ACC112 (cell line): ENCODE measurements at regions not wholly inside any gene's neighbourhood (a gene's known extent, or its start where the extent isn't known, plus 50 kb on each side); places are given as distances from the start of the nearest gene placed in this dataset.

ENCODE experiments used
- H2AFZ ChIP-seq: fragments of 200-600 bp; sonication (generic); one replicate; pipeline ENCODE4 v1.6.0; 2017; ENCODE audit warnings: antibody characterized with exemption, low read length; ENCODE audit not compliant: unreplicated experiment
- H3K27ac ChIP-seq: fragments of 200-600 bp; sonication (generic); 2 replicates; pipeline ENCODE4 v1.5.1; 2014; ENCODE audit warnings: low read depth, mild to moderate bottlenecking, antibody characterized with exemption, low read length, moderate library complexity
- H3K27me3 ChIP-seq: fragments of 200-600 bp; sonication (generic); 2 replicates; pipeline ENCODE4 v1.6.1; 2014; ENCODE audit warnings: mild to moderate bottlenecking, antibody characterized with exemption, low read length, moderate library complexity, mixed read lengths; ENCODE audit not compliant: insufficient read depth
- H3K36me3 ChIP-seq: fragments of 200-600 bp; sonication (generic); 2 replicates; pipeline ENCODE4 v1.6.1; 2016; ENCODE audit warnings: mild to moderate bottlenecking, antibody characterized with exemption, low read length, moderate library complexity, mixed read lengths; ENCODE audit not compliant: insufficient read depth
- H3K4me1 ChIP-seq: fragments of 200-600 bp; sonication (generic); one replicate; pipeline ENCODE4 v1.6.1; 2016; ENCODE audit warnings: low read length, mixed read lengths; ENCODE audit not compliant: insufficient read depth, unreplicated experiment, control insufficient read depth
- H3K4me3 ChIP-seq: fragments of 200-600 bp; sonication (generic); 2 replicates; pipeline ENCODE4 v1.5.1; 2014; ENCODE audit warnings: mild to moderate bottlenecking, low read depth, low read length
- H3K79me2 ChIP-seq: fragments of 200-600 bp; sonication (generic); one replicate; pipeline ENCODE4 v1.6.0; 2016; ENCODE audit warnings: low read length; ENCODE audit not compliant: control insufficient read depth, unreplicated experiment, insufficient read depth

GRCh38 chr4:126799416-126799815, 833.3 kb upstream of the INTU start:
- no peak overlapping the region for H3K4me3 ChIP-seq
- H2AFZ ChIP-seq = no peak overlapping the region
- no peaks in the 10 kb centered on the region for H3K36me3 ChIP-seq
- peaks cover 17% of the 10 kb centered on the region for H3K4me1 ChIP-seq
- H3K27me3 ChIP-seq = no peaks in the 10 kb centered on the region
- no peak overlapping the region for H3K27ac ChIP-seq
- H3K79me2 ChIP-seq = no peaks in the 10 kb centered on the region

DNA sequence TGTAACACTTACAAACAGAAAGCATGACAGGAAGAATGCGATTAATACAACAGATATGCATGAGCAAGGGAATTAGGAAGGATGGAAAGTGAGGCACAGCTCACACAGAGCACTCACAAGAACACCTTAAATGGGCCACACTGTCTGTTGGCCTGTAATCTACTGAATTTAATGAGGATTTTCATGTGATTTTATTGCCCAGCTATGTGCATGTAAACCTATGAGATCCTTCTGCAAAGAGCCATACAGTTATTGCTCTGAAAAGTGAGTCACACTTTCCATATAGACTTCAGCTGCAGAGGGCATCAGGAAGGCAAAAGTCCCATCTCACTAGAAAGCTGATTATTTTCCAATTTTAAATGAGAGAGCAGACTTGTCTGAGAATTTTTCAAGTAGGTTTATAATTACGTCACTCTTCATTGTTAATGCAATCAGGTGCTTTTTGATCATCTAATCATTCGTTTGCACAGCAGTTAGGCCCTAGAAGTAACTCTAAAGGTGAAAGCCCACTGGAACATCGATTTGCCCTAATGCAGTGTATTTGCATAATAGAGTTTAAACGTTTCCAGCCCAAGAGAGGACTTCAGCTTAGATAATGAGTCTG, 832.7 kb upstream of the INTU start:
- H2AFZ ChIP-seq = no peak overlapping the region
- H3K27ac ChIP-seq = no peak overlapping the region
- peaks cover 14% of the 10 kb centered on the region for H3K4me1 ChIP-seq
- no peaks in the 10 kb centered on the region for H3K27me3 ChIP-seq
- H3K4me3 ChIP-seq = no peak overlapping the region
- no peaks in the 10 kb centered on the region for H3K36me3 ChIP-seq
- no peaks in the 10 kb centered on the region for H3K79me2 ChIP-seq

GRCh38 chr4:126800575-126801141, 832.1 kb upstream of the INTU start:
- no peak overlapping the region for H3K4me3 ChIP-seq
- H3K36me3 ChIP-seq = no peaks in the 10 kb centered on the region
- H3K79me2 ChIP-seq = no peaks in the 10 kb centered on the region
- H2AFZ ChIP-seq = no peak overlapping the region
- H3K27me3 ChIP-seq = no peaks in the 10 kb centered on the region
- H3K4me1 ChIP-seq = peaks cover 14% of the 10 kb centered on the region
- H3K27ac ChIP-seq = no peak overlapping the region

DNA sequence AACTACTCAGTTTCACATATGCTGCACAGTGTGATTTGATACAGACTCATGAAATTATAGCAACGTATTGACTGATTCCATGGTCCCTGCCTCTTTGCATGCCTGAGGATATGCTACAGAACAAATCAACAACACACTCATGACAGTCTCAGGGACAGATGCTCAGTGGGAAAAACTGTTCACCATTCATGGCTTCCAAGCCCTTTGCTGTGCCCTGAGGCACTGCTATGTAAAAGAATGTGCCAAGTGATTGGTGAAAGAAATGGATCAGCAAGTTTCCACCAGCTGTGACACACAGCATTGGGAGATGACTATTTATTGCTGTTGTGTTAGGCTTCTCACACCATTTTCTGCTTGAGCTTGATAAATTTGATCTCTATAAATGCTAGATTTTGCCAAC, 825.6 kb upstream of the INTU start:
- Histone ChIP-seq H2AFZ (no peak overlapping the region), H3K27ac (no peak overlapping the region), H3K4me1 (no peaks in the 10 kb centered on the region)

GRCh38 chr4:126812076-126812475, 820.7 kb upstream of the INTU start:
- Histone ChIP-seq H3K27ac (no peak overlapping the region), H3K79me2 (no peaks in the 10 kb centered on the region), H3K36me3 (no peaks in the 10 kb centered on the region), H2AFZ (no peak overlapping the region), H3K4me3 (no peak overlapping the region), H3K4me1 (no peaks in the 10 kb centered on the region), H3K27me3 (no peaks in the 10 kb centered on the region)

More for the DNA sequence above, 825.6 kb upstream of the INTU start:
- no peaks in the 10 kb centered on the region for H3K79me2 ChIP-seq
- no peaks in the 10 kb centered on the region for H3K27me3 ChIP-seq
- H3K4me3 ChIP-seq = no peak overlapping the region
- H3K36me3 ChIP-seq = no peaks in the 10 kb centered on the region

DNA sequence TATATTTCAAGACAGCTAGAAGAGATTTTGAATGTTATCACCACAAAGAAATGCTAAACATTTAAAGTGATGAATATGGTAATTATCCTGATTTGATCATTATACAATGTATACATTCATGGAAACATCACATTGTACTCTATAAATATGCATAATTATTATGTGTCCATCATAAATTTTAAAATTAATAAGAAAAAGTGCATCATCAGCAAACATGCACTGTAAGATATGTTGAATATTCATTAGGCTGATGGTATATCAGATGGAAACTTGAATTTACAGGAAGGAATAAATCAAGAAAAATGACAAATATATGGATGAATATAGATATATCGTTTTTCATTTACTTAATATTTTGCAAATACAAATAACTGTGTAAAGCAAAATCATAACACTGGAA, 812.1 kb upstream of the INTU start:
- no peaks in the 10 kb centered on the region for H3K27me3 ChIP-seq
- no peak overlapping the region for H3K4me3 ChIP-seq
- H3K27ac ChIP-seq = no peak overlapping the region
- no peaks in the 10 kb centered on the region for H3K36me3 ChIP-seq
- no peak overlapping the region for H2AFZ ChIP-seq
- H3K4me1 ChIP-seq = no peaks in the 10 kb centered on the region
- H3K79me2 ChIP-seq = no peaks in the 10 kb centered on the region

- H3K27ac ChIP-seq = no peak overlapping the region
- no peaks in the 10 kb centered on the region for H3K36me3 ChIP-seq
- H3K79me2 ChIP-seq = no peaks in the 10 kb centered on the region
- no peaks in the 10 kb centered on the region for H3K4me1 ChIP-seq
- no peaks in the 10 kb centered on the region for H3K27me3 ChIP-seq
- H2AFZ ChIP-seq = no peak overlapping the region
- H3K4me3 ChIP-seq = no peak overlapping the region
Observed at GRCh38 chr4:126821152-126821551, 811.6 kb upstream of the INTU start.

DNA sequence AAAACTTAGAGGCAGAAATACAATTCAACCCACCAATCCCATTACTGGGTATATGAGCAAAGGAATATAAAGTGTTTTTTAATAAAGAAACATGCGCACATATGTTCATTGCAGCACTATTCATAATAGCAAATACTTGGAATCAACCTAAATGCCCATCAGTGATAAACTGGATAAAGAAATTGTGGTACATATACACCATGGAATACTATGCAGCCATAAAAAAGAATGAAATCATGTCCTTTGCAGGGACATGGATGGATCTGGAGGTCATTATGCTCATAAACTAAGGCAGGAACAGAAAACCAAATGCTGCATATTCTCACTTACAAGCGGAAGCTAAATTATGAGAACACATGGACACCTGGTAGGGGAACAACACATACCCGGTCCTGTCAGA, 807.7 kb upstream of the INTU start:
- no peak overlapping the region for H2AFZ ChIP-seq

DNA sequence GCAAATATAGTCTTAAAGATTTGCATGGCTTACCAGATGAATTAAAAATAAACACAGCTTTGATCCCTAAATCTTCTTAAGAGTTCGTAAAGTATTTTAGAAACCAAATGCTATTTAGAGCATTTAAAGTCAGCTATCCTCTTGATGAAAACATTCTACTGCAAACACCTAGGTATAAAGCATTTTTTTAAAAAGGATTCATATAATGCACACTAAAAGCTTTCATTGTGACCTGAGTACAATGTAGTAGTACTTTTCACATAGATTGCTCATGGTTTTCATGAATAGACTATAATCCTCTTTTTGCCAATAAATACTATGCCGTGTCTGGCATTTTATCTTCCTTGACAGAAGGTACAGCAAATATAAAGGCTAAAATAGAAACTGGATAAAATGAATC, 805.1 kb upstream of the INTU start:
- Histone ChIP-seq H3K27me3 (no peaks in the 10 kb centered on the region), H3K4me1 (no peaks in the 10 kb centered on the region), H2AFZ (no peak overlapping the region), H3K4me3 (no peak overlapping the region), H3K27ac (no peak overlapping the region), H3K79me2 (no peaks in the 10 kb centered on the region), H3K36me3 (no peaks in the 10 kb centered on the region)

More for the DNA sequence above, 807.7 kb upstream of the INTU start:
- H3K4me3 ChIP-seq = no peak overlapping the region
- no peaks in the 10 kb centered on the region for H3K4me1 ChIP-seq
- no peaks in the 10 kb centered on the region for H3K36me3 ChIP-seq
- H3K79me2 ChIP-seq = no peaks in the 10 kb centered on the region
- no peak overlapping the region for H3K27ac ChIP-seq
- H3K27me3 ChIP-seq = no peaks in the 10 kb centered on the region

DNA sequence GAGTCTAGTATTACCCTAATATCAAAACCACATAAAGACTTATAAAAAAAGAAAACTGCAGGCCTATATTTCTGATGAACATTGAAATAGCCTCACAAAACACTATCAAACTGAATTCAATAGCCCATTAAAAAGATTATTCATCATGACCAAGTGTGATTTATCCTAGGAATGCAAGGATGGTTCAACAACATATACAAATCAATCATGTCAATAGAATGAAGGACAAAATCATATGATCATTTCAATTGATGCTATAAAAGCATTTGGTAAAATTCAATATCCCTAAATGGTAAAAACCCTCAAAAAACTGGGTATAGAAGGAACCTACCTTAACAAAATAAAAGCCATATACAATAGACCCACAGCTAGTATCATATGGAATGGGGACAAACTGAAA, 797.9 kb upstream of the INTU start:
- no peak overlapping the region for H2AFZ ChIP-seq
- no peaks in the 10 kb centered on the region for H3K36me3 ChIP-seq
- no peaks in the 10 kb centered on the region for H3K79me2 ChIP-seq
- peaks cover 12% of the 10 kb centered on the region for H3K4me1 ChIP-seq
- H3K27me3 ChIP-seq = no peaks in the 10 kb centered on the region
- H3K27ac ChIP-seq = no peak overlapping the region
- no peak overlapping the region for H3K4me3 ChIP-seq

DNA sequence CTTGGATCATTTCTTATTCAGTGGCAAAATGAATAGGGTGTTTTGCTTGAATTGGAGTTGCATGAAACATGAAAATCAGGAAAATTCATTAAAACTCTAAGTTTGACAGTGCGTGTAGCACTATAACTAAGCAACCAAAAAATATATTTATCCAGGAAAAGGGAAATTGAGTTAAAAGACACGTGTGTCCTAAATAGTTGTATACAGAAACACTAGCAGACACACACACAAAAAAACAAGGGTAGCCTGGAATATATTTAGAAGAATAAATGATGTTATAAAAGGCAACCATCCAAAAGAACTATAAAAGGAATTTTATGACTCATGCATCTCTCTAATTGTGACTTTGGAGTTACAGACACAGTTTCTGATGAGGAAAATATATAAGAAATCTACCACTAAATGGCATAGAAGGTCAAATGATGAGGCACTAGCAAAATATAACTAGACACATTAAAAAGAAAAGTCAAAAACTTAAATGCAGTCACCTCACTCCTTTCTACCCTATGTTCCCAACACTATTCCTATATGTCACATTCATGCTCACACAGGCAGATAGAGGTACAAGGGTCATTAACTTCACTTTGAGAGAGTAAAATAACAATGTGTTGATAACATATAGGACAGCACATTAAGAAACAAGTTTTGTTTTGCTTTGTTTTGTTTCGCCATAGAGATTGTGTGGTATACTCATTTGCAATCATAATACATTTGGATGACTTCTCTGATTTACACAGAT, 793.6 kb upstream of the INTU start:
- no peaks in the 10 kb centered on the region for H3K36me3 ChIP-seq
- H3K27me3 ChIP-seq = no peaks in the 10 kb centered on the region
- H2AFZ ChIP-seq = no peak overlapping the region
- H3K79me2 ChIP-seq = no peaks in the 10 kb centered on the region
- H3K4me1 ChIP-seq = peaks cover 12% of the 10 kb centered on the region
- no peak overlapping the region for H3K4me3 ChIP-seq
- H3K27ac ChIP-seq = peak overlapping the region; percentile 58
